C4-2B (cell line): ENCODE measurements at regions not wholly inside any gene's neighbourhood (a gene's known extent, or its start where the extent isn't known, plus 50 kb on each side); places are given as distances from the start of the nearest gene placed in this dataset.
"Not testable (repeated sequence)": the region's sequence is repeated elsewhere in the genome, so short reads cannot be mapped to it uniquely, and the experiment has no call there.

Experiments
- H3K27ac ChIP-seq: fragments of 450-650 bp; 2 replicates; pipeline ENCODE4 v1.5.1; 2017
- CTCF ChIP-seq: fragments of 450-650 bp; conservative IDR thresholded peaks from 2 replicates; pipeline ENCODE4 v1.5.1; 2017; ENCODE audit warnings: mild to moderate bottlenecking
- ZFX ChIP-seq: fragments of 450-650 bp; IDR thresholded peaks from 2 replicates; pipeline ENCODE4 v1.6.1; 2017

GRCh38 chr11:104781037-104781436, 117.2 kb downstream of the CASP12 start:
- H3K27ac ChIP-seq: no peak overlapping the region
- TF ChIP-seq CTCF (no peak), ZFX (no peak)

GRCh38 chr11:104776501-104777170, 121.6 kb downstream of the CASP12 start:
- no peak overlapping the region for H3K27ac ChIP-seq
- TF ChIP-seq CTCF: no peak
- TF ChIP-seq ZFX: no peak

- H3K27ac ChIP-seq: no peak overlapping the region
- no peak for TF ChIP-seq CTCF
- no peak for TF ChIP-seq ZFX
Measured at GRCh38 chr11:104774578-104774977, 123.7 kb downstream of the CASP12 start.

- TF ChIP-seq ZFX (no peak), CTCF (no peak)
- H3K27ac ChIP-seq: no peak overlapping the region
Measured at GRCh38 chr11:104772806-104773241, 125.4 kb downstream of the CASP12 start.

GRCh38 chr11:104771763-104772162, 126.5 kb downstream of the CASP12 start:
- H3K27ac ChIP-seq: no peak overlapping the region
- TF ChIP-seq ZFX (no peak), CTCF (no peak)

- H3K27ac ChIP-seq: not testable (repeated sequence)
Measured at GRCh38 chr11:104771046-104771445, 127.2 kb downstream of the CASP12 start.

- TF ChIP-seq ZFX: no peak
- no peak for TF ChIP-seq CTCF
Measured at GRCh38 chr11:104765401-104766095, 132.7 kb downstream of the CASP12 start.

GRCh38 chr11:104764710-104765045, 133.6 kb downstream of the CASP12 start:
- no peak for TF ChIP-seq ZFX
- TF ChIP-seq CTCF: no peak
- H3K27ac ChIP-seq: no peak overlapping the region

More at GRCh38 chr11:104765401-104766095, 132.7 kb downstream of the CASP12 start:
- H3K27ac ChIP-seq: no peak overlapping the region
